ENCODE measurements at regions not wholly inside any gene's neighbourhood (a gene's known extent, or its start where the extent isn't known, plus 50 kb on each side); places are given as distances from the start of the nearest gene placed in this dataset.

DNA sequence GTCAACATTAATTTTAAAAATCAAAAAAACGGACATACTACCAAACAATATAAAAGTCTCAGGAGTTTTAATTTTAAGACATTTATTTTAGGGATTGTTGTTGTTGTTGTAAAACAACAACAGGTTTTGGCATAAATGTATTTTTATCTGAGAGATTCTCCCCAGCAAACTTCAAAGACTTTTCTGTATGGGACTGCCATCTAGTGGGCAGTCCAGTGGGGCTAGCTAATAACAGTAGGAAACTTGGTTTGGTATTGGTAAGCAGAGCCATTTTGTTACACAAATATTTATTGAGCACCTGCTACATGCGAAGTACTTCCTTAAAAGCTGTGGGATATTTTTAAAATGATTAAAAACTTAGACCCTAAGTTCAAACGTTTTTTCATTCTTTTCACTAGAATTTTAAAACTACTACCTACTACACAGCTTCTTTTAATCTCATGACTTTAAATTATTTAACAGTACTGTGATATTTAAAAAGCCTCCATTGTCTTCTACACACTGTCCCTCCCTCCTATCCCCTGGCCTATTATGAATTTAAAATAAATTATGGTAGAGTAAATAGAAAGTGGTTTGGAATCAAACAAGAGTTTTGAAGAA is 1028.4 kb upstream of the INTU start:
- Histone ChIP-seq H2AFZ (ENCODE audit: low read depth, low read length) (no peak overlapping the region), H3K79me2 (ENCODE audit: insufficient read depth, low read length) (no peaks in the 10 kb centered on the region), H3K4me3 (ENCODE audit: low read depth in 1 of 2, low read length in 2 of 2) (no peak overlapping the region), H3K27me3 (ENCODE audit: insufficient read depth, low read length, poor library complexity) (no peaks in the 10 kb centered on the region), H3K27ac (ENCODE audit: low read length) (no peak overlapping the region), H3K4me1 (ENCODE audit: insufficient read depth, low read length) (no peaks in the 10 kb centered on the region), H3K9me3 (ENCODE audit: insufficient read depth, low read length, severe bottlenecking) (no peaks in the 10 kb centered on the region), H3K9ac (ENCODE audit: low read depth, low read length) (no peak overlapping the region), H3K4me2 (ENCODE audit: insufficient read depth, low read length) (no peak overlapping the region), H4K20me1 (ENCODE audit: insufficient read depth, low read length) (no peaks in the 10 kb centered on the region), H3K36me3 (ENCODE audit: insufficient read depth, low read length) (no peaks in the 10 kb centered on the region)
- TF ChIP-seq, protein P1, sequence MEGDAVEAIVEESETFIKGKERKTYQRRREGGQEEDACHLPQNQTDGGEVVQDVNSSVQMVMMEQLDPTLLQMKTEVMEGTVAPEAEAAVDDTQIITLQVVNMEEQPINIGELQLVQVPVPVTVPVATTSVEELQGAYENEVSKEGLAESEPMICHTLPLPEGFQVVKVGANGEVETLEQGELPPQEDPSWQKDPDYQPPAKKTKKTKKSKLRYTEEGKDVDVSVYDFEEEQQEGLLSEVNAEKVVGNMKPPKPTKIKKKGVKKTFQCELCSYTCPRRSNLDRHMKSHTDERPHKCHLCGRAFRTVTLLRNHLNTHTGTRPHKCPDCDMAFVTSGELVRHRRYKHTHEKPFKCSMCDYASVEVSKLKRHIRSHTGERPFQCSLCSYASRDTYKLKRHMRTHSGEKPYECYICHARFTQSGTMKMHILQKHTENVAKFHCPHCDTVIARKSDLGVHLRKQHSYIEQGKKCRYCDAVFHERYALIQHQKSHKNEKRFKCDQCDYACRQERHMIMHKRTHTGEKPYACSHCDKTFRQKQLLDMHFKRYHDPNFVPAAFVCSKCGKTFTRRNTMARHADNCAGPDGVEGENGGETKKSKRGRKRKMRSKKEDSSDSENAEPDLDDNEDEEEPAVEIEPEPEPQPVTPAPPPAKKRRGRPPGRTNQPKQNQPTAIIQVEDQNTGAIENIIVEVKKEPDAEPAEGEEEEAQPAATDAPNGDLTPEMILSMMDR (IDR thresholded peaks at IDR 0.05; ENCODE audit: borderline replicate concordance, extremely low read depth, low read length, poor library complexity, severe bottlenecking): peak; percentile 52
- no peak for TF ChIP-seq EZH2 (IDR thresholded peaks at IDR 0.05; ENCODE audit: borderline replicate concordance, low read depth, low read length, severe bottlenecking)
- ATAC-seq (ENCODE audit: insufficient read depth, low read depth): no peak; the same call in 2 of the 3 replicates
- DNase-seq: no peak

DNA sequence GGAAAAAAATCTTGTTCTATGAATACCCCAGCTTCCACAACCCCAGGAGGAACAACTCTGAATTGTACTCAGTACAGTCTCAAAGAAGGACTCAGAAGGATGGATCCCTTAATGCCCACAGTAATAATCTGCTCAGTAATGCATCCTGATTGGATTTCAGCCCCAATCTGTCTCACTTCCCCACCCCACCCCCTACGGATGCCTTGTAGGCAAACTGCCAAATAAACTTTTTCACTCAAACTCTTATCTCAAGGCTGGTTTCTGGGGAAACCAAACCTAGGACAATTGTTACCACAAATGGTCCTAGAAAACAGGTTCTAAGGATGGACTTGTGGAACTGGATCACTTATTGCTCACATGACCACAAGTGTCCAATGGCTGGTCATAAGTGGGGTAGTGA is 1021.8 kb upstream of the INTU start:
- H3K4me3 ChIP-seq (ENCODE audit: low read depth in 1 of 2, low read length in 2 of 2): no peak overlapping the region
- DNase-seq: no peak
- no peaks in the 10 kb centered on the region for H4K20me1 ChIP-seq (ENCODE audit: insufficient read depth, low read length)
- H2AFZ ChIP-seq (ENCODE audit: low read depth, low read length): no peak overlapping the region
- no peaks in the 10 kb centered on the region for H3K36me3 ChIP-seq (ENCODE audit: insufficient read depth, low read length)
- no peaks in the 10 kb centered on the region for H3K27me3 ChIP-seq (ENCODE audit: insufficient read depth, low read length, poor library complexity)
- TF ChIP-seq EZH2 (IDR thresholded peaks at IDR 0.05; ENCODE audit: borderline replicate concordance, low read depth, low read length, severe bottlenecking): no peak
- TF ChIP-seq, protein P1 (IDR thresholded peaks at IDR 0.05; ENCODE audit: borderline replicate concordance, extremely low read depth, low read length, poor library complexity, severe bottlenecking): no peak
- no peaks in the 10 kb centered on the region for H3K4me1 ChIP-seq (ENCODE audit: insufficient read depth, low read length)
- no peak overlapping the region for H3K27ac ChIP-seq (ENCODE audit: low read length)
- no peak overlapping the region for H3K9ac ChIP-seq (ENCODE audit: low read depth, low read length)
- no peak for ATAC-seq (ENCODE audit: insufficient read depth, low read depth)
- no peak overlapping the region for H3K4me2 ChIP-seq (ENCODE audit: insufficient read depth, low read length)
- no peaks in the 10 kb centered on the region for H3K9me3 ChIP-seq (ENCODE audit: insufficient read depth, low read length, severe bottlenecking)
- no peaks in the 10 kb centered on the region for H3K79me2 ChIP-seq (ENCODE audit: insufficient read depth, low read length)

DNA sequence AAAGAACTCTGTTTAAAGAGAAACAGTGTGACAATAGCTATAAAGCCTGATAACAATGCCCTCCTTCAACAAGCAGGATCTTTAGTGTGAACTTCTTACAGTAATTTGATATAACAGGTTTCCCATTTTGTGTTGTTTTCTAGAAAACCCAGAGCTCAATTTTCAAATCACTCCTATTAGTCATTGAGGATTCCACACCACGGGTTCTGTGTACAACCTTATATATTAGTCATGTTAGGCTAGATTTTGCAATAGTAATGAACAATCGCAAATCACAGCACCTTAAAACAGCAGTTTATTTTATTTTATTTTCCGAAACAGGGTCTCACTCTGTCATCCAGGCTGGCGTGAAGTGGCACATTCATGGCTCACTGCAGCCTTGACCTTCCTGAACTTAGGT is 1020.9 kb upstream of the INTU start:
- ATAC-seq (ENCODE audit: insufficient read depth, low read depth): no peak
- Histone ChIP-seq H2AFZ (ENCODE audit: low read depth, low read length) (no peak overlapping the region), H3K9me3 (ENCODE audit: insufficient read depth, low read length, severe bottlenecking) (no peaks in the 10 kb centered on the region), H4K20me1 (ENCODE audit: insufficient read depth, low read length) (no peaks in the 10 kb centered on the region), H3K4me1 (ENCODE audit: insufficient read depth, low read length) (no peaks in the 10 kb centered on the region), H3K27me3 (ENCODE audit: insufficient read depth, low read length, poor library complexity) (no peaks in the 10 kb centered on the region), H3K27ac (ENCODE audit: low read length) (no peak overlapping the region), H3K36me3 (ENCODE audit: insufficient read depth, low read length) (no peaks in the 10 kb centered on the region), H3K4me2 (ENCODE audit: insufficient read depth, low read length) (no peak overlapping the region), H3K4me3 (ENCODE audit: low read depth in 1 of 2, low read length in 2 of 2) (no peak overlapping the region), H3K9ac (ENCODE audit: low read depth, low read length) (no peak overlapping the region), H3K79me2 (ENCODE audit: insufficient read depth, low read length) (no peaks in the 10 kb centered on the region)
- TF ChIP-seq, protein P1 (IDR thresholded peaks at IDR 0.05; ENCODE audit: borderline replicate concordance, extremely low read depth, low read length, poor library complexity, severe bottlenecking): no peak
- DNase-seq: no peak
